NCI-H524 treated with DMSO at 0.1 percent for 48 hours (cell line): ENCODE measurements at regions not wholly inside any gene's neighbourhood (a gene's known extent, or its start where the extent isn't known, plus 50 kb on each side); places are given as distances from the start of the nearest gene placed in this dataset.

ENCODE experiments used
- DNase-seq: peaks from one replicate; lab custom pipeline; 2025; lab: John Stamatoyannopoulos, UW

GRCh38 chr12:92614502-92614901 is 88.3 kb upstream of the PLEKHG7 start:
- no peak for DNase-seq

- no peak for DNase-seq
Observed at GRCh38 chr12:92614001-92614400, 88.8 kb upstream of the PLEKHG7 start.

- no peak for DNase-seq
Observed at GRCh38 chr12:92612611-92613010, 90.2 kb upstream of the PLEKHG7 start.

GRCh38 chr12:92608151-92609091 is 94.4 kb upstream of the PLEKHG7 start:
- no peak for DNase-seq

DNA sequence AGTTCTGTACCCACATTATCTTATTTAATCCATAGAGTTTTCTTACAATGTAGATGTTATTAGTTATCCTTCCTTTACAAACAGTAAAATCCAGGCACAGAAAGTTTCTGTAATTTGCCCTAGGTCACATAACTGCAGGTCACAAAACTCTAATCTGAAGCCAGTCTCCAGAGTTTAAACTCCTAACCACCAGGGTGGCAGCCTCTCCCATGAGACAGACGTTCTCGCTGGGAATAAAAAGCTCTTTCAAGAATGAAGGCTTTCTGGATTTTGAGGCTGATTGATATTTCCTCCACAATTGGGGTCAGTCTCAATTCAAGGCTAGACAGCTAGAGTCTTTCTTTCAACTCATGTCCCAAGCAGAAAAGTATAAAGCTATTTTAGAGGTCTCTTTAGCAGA is 95.8 kb upstream of the PLEKHG7 start:
- DNase-seq: no peak

GRCh38 chr12:92605621-92606170 is 97.1 kb upstream of the PLEKHG7 start:
- no peak for DNase-seq

- no peak for DNase-seq
Observed at GRCh38 chr12:92604786-92605185, 98.0 kb upstream of the PLEKHG7 start.

DNA sequence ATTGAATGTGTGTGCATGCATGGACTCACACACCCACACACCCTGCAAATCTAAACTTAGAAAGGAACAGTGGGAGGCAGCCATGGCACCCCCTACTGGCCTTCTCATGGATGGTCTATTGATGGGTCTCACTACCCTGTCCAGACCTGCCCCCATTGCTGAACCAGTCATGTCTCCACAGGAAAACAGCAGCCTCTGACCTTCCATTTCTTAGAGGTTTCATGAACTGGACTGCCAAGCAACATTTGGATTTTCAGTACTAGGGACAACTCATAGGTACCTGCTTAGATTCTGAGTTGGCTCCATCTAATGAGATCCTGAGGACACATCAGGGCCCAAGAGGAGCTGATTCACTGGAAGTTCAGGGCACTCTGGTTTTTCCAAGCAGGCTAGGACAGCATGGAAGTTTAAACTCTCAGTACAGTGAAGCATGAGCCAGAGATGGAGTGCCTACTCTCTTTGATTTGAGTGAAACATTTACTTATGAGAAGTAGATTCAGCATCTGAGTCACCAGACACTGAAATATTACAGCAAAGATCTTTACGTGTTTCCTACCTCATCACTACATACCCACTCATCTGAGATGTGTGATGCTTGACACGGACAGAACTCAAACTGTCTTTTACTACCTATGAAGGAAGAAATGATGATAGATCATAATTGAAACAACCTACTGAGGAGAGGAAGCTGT is 98.9 kb upstream of the PLEKHG7 start:
- DNase-seq: no peak

DNA sequence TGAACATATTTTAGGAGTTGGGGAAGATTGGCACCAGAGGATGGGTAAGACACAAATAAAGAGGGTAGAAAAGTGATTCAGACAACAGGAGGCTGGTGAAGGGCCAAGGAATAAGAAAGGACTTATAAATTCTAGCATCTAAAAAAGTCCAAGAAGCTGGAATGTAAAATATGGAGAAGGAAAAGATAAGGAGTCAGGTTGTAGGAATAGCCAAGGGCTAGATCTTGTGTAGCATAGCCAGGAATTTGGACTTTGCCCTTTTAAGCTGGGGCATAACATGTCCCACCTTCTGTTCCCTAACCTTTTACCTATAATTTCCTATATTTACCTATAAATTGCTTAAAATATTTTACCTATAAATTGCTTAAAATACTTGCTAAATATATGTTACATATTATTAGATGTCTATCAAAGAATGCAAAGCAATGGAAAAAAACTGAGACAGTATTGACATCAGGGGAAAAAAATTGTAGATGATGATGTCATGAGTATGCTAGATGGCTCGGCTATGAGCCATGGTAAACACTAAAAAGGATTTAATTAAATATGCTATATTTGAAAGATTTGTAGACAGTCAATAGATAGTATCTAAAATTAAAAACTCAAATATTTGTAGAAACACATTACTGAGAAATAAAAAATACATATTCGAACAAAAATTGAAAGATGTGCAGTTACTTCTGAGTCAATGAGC is 99.7 kb upstream of the PLEKHG7 start:
- no peak for DNase-seq

GRCh38 chr12:92602476-92602875 is 100.3 kb upstream of the PLEKHG7 start:
- no peak for DNase-seq

DNA sequence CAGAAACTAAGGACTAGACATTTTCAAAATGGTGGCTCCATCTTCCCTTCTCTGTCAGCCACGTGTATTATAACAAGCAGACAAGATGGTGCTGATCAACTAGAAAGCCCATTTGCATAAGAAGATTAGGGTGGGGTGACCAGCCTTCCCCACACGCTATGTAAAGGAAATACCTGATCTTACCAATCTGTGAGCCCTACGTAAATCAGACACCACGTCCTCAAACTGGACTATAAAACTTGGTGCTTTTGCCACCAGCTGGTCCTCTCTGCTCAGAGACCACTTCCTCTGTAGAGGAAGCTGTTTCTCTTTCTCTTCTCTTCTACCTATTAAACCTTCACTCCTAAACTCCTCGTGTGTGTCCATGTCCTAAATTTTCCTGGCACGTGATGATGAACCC is 101.1 kb upstream of the PLEKHG7 start:
- no peak for DNase-seq

- no peak for DNase-seq
Observed at GRCh38 chr12:92601176-92601575, 101.6 kb upstream of the PLEKHG7 start.

DNA sequence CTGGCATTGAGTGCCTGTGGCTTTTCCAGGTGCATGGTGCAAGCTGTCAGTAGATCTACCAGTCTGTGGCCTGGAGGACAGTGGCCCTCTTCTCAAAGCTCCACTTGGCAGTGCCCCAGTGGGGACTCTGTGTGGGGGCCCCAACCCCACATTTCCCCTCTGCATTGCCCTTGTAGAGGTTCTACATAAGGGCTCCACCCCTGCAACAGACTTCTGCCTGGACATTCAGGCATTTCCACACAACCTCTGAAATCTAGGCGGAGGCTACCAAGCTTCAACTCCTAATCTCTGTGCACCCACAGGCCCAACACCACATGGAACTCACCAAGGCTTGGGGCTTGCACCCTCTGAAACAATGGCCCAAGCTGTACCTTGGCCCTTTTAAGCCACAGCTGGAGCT is 102.7 kb upstream of the PLEKHG7 start:
- DNase-seq: no peak

GRCh38 chr12:92597997-92598396 is 104.8 kb upstream of the PLEKHG7 start:
- no peak for DNase-seq

DNA sequence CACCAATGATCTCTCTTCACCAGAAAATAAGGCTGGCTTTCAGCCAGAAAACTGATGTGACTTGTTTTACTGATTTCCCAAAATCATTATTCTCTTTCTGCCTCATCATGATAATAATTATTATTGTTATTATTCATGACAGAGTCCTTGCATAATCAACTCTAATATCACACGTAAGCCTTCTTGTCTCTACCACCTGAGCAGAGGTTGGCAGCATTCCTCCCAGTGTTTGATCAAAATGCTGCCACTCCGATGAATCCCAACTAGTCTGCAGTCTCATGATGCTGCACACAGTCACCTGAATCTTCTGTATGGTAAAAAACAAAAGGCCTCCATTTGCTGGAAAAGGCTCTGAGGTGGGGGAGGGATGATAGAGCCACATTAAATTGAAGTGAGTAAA is 105.7 kb upstream of the PLEKHG7 start:
- no peak for DNase-seq

GRCh38 chr12:92596383-92596782 is 106.4 kb upstream of the PLEKHG7 start:
- DNase-seq: no peak

GRCh38 chr12:92595663-92596062 is 107.1 kb upstream of the PLEKHG7 start:
- no peak for DNase-seq

- DNase-seq: no peak
Observed at GRCh38 chr12:92593734-92594402, 108.9 kb upstream of the PLEKHG7 start.

- no peak for DNase-seq
Observed at GRCh38 chr12:92585115-92585727, 117.6 kb upstream of the PLEKHG7 start.

DNA sequence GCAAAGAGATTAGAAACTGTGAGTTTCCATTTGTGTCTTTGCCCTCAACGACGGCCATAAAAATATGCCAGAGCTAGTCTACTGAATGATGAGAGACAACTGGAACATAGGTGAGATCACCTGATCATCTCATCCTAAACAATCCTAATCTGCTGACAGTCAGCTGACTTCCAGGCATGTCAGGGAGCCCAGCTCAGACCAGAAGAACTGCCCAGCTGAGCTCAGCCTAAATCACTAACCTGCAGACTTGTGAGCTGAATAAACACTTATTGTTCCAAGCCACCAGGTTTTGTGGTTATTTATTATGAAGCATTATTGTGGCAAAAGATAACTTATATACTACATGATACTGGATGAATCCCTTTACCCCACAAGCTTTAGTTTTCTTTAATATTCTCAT is 118.9 kb upstream of the PLEKHG7 start:
- DNase-seq: no peak

DNA sequence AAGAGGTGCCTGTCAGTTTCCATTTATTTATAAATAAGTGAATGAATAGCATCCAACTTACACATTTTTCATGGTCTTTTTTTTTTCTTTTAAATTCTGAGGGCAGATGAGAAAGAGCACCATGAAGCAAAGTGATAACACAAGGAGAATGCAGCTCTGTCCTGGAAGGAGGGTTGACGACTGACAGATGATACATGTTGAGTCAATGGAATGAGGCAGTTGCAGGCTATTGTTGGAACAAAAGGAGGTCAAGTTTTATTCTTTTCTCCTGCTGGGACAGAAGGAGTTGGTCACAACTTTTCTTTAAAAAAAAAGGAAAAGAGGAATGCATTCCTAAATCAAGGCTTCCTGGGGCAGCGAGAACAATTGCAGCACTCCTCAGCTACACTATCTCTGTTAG is 119.9 kb upstream of the PLEKHG7 start:
- no peak for DNase-seq
